ENCODE measurements at regions not wholly inside any gene's neighbourhood (a gene's known extent, or its start where the extent isn't known, plus 50 kb on each side); places are given as distances from the start of the nearest gene placed in this dataset.

GRCh38 chr13:81907787-81908372 is 1567.0 kb upstream of the SPRY2 start:
- TF ChIP-seq POLR2A (IDR thresholded peaks at IDR 0.05): no peak
- TF ChIP-seq, protein P1, sequence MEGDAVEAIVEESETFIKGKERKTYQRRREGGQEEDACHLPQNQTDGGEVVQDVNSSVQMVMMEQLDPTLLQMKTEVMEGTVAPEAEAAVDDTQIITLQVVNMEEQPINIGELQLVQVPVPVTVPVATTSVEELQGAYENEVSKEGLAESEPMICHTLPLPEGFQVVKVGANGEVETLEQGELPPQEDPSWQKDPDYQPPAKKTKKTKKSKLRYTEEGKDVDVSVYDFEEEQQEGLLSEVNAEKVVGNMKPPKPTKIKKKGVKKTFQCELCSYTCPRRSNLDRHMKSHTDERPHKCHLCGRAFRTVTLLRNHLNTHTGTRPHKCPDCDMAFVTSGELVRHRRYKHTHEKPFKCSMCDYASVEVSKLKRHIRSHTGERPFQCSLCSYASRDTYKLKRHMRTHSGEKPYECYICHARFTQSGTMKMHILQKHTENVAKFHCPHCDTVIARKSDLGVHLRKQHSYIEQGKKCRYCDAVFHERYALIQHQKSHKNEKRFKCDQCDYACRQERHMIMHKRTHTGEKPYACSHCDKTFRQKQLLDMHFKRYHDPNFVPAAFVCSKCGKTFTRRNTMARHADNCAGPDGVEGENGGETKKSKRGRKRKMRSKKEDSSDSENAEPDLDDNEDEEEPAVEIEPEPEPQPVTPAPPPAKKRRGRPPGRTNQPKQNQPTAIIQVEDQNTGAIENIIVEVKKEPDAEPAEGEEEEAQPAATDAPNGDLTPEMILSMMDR (IDR thresholded peaks at IDR 0.05): no peak

Measured in sigmoid colon (tissue), 3 donors.